GM19099 (cell line): ENCODE measurements at regions not wholly inside any gene's neighbourhood (a gene's known extent, or its start where the extent isn't known, plus 50 kb on each side); places are given as distances from the start of the nearest gene placed in this dataset.

Experiments
- POLR2A ChIP-seq: IDR thresholded peaks from 3 replicates; pipeline ENCODE4 v1.6.1; 2011; ENCODE audit warnings: low read depth; ENCODE audit not compliant: insufficient read length; ENCODE audit errors: extremely low read depth

DNA sequence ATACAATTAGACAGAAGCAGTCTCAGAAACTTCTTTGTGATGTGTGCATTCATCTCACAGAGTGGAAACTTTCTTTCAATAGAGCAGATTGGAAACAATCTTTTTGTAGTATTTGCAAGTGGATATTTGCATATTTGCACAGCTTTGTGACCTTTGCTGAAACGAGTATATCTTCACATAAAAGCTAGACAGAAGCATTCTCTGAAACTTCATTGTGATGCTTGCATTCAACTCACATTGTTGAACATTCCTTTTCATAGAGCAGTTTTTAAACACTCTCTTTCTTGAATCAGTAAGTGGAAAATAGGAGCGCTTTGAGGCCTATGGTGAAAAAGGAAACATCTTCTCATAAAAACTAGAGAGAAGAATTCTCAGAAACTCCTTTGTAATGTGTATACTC, 657.9 kb upstream of the ZNF337 start:
- TF ChIP-seq POLR2A: no peak

DNA sequence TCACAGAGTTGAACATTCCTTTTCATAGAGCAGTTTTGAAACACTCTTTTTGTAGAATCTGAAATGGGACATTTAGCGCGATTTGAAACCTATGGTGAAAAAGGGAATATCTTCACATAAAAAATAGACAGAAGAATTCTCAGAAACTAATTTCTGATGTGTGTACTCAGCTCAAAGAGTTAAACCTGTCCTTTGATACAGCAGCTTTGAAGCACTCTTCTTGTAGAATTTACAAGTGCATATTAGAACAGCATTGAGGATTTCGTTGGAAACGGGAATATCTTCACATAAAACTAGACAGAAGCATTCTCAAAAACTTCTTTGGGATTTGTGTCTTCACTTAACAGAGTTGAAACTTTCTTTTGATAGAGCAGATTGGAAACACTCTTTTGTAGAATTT, 650.7 kb upstream of the ZNF337 start:
- TF ChIP-seq POLR2A: no peak

DNA sequence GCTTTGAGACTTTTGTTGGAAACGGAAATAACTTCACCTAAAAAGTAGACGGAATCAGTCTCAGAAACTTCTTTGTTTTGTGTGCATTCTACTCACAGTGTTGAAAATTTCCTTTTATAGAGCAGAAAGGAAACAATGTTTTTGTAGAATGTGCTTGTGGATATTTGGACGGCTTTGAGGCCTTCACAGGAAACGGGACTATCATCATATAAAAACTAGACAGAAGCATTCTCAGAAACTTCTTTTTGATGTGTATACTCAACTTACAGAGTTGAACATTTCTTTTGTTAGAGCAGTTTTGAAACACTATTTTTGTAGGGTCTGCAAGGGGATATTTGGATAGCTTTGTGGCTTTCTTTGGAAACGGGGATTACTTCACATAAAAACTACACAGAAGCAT, 627.5 kb upstream of the ZNF337 start:
- TF ChIP-seq POLR2A: no peak

DNA sequence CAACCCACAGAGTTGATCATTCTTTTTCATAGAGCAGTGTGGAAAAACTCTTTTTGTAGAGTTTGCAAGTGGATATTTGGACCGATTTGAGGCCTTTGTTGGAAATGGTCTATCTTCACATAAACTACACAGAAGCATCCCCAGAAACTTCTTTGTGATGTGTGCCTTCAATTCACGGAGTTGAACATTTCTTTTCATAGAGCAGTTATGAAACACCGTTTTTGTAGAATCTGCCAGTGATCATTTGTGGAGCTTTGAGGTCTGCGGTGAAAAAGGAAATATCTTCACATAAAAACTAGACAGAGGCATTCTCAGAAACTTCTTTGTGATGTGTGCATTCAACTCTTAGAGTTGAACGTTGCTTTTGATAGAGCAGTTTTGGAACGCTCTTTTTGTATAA, 618.4 kb upstream of the ZNF337 start:
- TF ChIP-seq POLR2A: no peak

DNA sequence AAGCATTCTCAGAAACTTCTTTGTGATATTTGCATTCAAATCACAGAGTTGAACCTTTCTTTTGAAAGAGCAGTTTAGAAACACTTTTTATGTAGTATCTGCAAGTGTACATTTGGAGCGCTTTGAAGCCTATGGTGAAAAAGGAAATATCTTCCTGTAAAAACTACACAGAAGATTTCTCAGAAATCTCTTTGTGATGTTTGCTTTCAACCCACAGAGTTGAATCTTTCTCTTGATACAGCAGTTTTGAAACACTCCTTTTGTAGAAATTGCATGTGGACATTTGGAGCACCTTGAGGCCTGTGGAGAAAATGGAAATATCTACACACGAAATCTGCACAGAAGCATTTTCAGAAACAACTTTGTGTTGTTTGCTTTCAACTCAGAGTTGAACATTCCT, 612.3 kb upstream of the ZNF337 start:
- TF ChIP-seq POLR2A: no peak

DNA sequence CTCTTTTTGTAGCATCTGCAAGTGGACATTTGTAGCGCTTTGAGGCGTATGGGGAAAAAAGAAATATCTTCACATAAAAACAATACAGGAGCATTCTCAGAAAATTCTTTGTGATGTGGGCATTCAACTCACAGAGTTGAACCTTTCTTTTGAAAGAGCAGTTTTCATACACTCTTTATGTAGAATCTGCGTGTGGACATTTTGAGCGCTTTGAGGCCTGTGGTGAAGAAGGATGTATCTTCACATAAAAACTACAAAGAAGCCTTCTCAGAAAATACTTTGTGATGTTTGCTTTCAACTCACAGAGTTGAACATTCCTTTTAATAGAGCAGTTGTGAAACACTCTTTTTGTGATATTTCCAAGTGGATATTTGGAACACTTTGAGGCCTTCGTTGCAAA, 598.4 kb upstream of the ZNF337 start:
- no peak for TF ChIP-seq POLR2A

DNA sequence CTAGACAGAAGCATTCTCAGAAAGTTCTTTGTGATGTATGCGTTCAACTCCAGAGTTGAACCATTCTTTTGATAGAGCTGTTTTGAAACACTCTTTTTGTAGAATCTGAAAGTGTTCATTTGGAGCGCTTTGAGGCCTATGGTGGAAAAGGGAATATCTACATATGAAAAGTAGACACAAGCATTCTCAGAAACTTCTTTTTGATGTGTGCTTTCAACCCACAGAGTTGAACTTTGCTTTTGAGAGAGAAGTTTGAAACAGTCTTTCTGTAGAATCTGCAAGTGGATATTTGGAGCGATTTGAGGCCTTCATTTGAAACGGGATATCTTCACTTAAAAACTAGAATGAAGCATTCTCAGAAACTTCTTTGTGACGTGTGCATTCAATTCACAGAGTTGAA, 582.6 kb upstream of the ZNF337 start:
- TF ChIP-seq POLR2A: no peak

DNA sequence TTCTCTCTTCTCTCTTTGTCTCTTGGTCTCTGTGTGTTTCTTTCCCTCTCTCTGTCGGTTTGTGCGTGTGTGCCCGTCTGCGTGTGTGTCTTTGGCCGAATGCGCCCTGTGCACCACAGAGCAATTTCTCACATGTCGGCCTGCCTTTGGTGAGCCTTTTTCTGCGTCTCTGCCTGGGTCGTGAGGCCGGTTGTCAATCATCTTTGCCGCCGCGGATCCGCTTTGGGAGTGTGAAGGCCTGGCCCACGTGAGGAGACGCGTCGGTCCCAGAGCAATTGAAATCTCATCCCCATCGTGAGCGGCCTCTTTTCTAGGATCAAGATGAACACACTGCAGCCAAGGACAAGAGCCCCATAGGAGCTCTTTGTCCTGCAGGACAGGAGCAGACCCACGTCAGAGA, 580.7 kb upstream of the ZNF337 start:
- no peak for TF ChIP-seq POLR2A

DNA sequence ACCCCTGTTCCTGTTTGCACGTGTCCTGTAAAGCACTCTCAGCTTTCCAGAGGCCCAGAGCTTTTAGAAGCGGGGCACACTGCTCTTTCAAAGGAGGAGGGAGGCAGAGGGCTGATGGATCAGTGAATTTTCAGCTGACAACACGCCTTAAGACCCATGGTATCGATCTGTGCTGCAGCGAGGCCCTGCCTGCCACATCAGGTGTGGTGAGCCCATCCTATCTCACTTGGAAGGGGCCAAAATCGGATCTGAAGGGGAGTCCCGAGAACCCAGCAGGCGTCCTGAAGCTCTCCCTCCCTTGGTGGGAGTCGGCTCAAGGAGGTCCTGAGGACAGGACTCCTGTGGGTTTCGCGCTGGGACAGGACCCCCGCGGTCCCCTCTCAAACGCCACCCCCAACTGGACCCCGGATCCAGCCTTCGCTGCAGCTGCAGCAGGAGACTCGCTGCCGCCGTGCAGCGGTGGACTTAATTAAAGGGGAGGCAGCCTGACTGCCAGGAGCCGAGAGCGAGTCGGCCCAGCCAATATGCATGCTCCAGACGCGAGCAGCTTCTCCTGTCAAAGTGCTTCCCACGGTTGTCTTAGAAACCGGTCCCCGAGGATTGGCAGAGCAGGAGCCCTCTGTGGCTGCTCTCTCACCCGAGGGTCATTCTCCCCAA, 580.0 kb upstream of the ZNF337 start:
- no peak for TF ChIP-seq POLR2A

DNA sequence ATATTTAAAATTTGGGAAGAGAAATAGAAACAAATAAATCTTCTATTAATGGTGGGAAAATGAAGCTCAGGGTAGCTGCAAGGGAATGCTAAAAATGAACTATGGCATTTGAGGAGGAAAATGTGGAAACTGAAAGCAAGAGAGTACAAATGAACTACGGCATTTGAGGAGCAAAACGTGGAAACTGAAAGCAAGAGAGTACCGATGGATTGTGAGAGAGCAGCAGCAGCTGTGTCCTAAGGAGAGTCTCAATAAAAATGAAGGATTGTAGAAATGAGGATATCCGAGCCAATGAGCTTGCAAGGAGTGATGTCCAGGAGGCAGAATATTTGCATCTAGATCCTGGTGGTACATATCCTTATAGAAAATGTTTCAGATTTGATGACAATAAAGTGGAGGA, 547.1 kb upstream of the ZNF337 start:
- no peak for TF ChIP-seq POLR2A

DNA sequence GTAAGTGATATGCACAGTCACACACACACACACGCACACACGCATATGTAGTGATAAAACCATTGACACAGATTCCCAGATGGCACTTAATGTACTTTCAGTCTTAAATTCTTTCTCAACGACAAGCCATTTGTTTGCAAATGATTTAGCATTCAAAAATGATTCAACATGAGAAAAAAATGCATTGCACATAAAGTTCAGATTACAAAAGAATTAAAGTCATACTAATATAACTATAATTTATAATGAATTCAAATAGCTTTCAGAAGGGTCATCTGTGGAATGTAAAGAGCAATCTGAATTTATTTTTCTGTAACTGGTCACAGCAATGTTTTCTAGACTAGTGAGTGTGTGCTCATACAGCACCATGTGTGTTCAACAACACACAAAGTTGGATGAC, 521.6 kb upstream of the ZNF337 start:
- TF ChIP-seq POLR2A: no peak

DNA sequence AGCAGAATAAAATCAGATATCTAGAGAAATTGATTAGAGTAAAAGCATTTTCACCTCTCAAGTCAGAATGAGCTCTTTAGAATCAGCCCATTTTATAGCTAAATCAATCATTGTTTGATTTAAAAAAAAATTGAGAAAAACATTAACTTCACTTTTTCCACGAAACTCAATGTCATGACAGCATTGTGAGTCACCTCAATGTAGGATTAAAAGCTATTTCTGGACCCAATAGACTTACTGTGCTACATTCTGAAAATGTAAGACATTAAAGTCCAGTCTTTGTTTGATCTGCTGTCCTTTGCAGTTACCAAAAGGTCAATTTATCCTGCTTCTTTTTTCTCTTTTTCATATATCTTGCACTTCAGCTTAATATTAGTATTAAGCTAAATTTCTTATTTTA, 519.4 kb upstream of the ZNF337 start:
- TF ChIP-seq POLR2A: no peak

DNA sequence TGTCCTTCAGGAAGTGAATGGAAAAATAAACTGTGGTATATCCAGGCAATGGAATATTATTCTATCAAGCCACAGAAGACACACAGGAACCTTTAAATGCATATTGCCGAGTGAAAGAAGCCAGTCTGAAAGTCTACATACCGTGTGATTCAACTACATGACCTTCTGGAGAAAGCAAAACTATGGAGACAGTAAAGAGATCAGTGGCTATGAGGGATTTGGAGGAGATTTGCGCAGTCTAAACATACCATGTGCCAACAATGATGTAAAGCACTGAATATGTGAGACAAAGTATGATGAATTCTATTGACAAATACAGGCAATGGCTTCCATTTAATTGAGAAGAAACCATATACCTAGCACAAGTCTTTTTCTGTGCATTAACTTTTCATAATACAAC, 518.3 kb upstream of the ZNF337 start:
- no peak for TF ChIP-seq POLR2A

DNA sequence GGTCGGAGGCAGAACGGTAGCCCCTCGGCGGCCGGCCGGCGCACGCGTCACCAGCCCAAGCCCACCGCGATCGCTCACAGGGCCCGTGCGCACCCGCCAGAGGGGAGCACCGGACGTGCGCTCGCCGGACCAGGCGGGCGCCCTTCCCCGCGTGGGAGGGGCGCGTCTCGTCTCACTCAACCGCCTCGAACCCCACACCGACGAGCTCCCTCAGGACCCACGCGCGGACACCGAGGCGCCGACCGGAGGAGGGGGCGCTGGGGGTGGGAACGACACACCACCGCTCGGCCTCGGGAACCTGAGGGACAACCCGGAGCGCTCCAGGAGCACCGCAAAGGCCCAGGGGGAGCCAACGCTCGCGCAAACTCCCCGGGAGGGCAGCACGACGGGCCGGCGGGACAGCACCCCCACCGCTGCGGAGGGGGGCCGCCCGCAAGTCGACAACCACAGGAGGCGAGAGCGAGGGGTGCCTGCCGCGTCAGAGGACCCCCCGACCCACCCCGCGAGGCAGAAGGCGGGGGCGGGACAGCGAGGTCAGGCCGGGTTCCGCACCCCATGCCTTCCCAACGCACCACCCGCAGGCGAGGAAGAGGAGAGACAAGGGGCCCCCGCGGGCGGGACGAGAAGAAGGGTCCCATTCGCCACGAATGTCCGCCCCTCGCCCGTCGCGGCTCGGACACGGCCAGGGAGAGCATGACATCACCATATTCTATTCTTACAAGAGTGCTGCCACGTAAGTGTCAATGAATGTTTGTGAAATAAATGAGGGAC, 512.7 kb upstream of the ZNF337 start:
- no peak for TF ChIP-seq POLR2A

DNA sequence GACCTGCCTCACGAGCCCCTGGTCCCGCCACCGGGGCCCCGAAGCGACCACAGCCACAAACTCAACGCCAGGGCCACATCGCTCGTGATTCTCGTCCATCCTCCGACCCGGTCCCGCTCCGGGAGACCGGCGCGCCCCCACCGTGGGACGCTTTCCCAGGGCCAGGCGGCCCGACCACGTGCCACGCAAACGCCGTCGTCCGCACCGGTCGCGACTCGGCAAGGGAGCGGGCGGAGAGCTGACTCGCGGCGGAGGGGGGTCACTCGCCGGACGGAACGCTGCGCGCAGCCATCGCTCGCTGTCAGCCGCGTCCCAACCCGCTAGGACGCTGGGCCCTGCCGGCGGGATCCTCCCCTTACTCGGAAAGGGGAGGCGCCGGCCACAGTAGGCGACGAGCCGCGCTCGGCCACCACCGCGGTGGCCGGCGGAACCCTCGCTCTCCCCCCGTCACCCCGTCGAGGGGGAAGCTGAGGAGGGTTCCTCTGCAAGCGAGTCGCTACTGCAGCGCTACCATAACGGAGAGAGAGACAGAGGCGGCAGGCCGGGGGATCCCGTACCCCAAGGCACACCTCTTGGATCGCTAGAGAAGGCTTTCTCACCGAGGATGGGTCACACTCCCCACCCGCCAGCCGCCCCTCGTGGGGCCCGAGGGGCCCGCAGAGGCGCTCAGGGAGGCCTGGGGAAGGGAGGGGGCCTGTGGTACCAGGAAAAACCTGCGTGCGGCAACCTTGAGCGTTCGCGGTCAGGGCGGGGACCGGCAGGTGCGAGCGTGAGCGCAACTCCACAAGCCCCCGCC, 511.8 kb upstream of the ZNF337 start:
- no peak for TF ChIP-seq POLR2A
